SK-N-SH treated with all-trans-retinoic acid at 6 μM for 48 hours (cell line): ENCODE measurements at regions not wholly inside any gene's neighbourhood (a gene's known extent, or its start where the extent isn't known, plus 50 kb on each side); places are given as distances from the start of the nearest gene placed in this dataset.
"Not testable (repeated sequence)": the region's sequence is repeated elsewhere in the genome, so short reads cannot be mapped to it uniquely, and the experiment has no call there.

Experiments
- CREB5 ChIP-seq: fragments of 250-450 bp; sonication (Bioruptor Pico); IDR thresholded peaks from 2 replicates; pipeline ENCODE4 v1.5.1; 2020; ENCODE audit warnings: low read depth, mild to moderate bottlenecking, moderate library complexity
- CSDC2 ChIP-seq: fragments of 250-450 bp; sonication (Bioruptor Pico); IDR thresholded peaks from 2 replicates; pipeline ENCODE4 v1.5.0; 2020; ENCODE audit warnings: mild to moderate bottlenecking, moderate library complexity
- ISL1 ChIP-seq: fragments of 250-450 bp; sonication (Bioruptor Pico); IDR thresholded peaks from 2 replicates; pipeline ENCODE4 v2.1.2; 2022; ENCODE audit warnings: mild to moderate bottlenecking, moderate library complexity
- OSR1 ChIP-seq: fragments of 250-450 bp; sonication (Bioruptor Pico); IDR thresholded peaks from 2 replicates; pipeline ENCODE4 v1.8.0; 2022; ENCODE audit warnings: moderate library complexity, mild to moderate bottlenecking, inconsistent platforms
- POU6F1 ChIP-seq: fragments of 250-450 bp; sonication (Bioruptor Pico); IDR thresholded peaks from 2 replicates; pipeline ENCODE4 v1.8.0; 2021; ENCODE audit warnings: low read depth, mild to moderate bottlenecking, moderate library complexity, borderline replicate concordance
- ZFP3 ChIP-seq: fragments of 250-450 bp; sonication (Bioruptor Pico); IDR thresholded peaks from 2 replicates; pipeline ENCODE4 v1.5.0; 2020; ENCODE audit warnings: mild to moderate bottlenecking, moderate library complexity

- TF ChIP-seq CSDC2, OSR1, ZFP3, POU6F1 (CRISPR knock-in tag): not testable (repeated sequence)
- TF ChIP-seq ISL1, result peak; percentile 74
- peak; percentile 48; the same call in 1 of the 2 replicates for TF ChIP-seq CREB5
Observed at GRCh38 chr9:2391509-2392132, 230.0 kb upstream of the VLDLR start.
